ENCODE measurements at regions not wholly inside any gene's neighbourhood (a gene's known extent, or its start where the extent isn't known, plus 50 kb on each side); places are given as distances from the start of the nearest gene placed in this dataset.
"Not testable (repeated sequence)": the region's sequence is repeated elsewhere in the genome, so short reads cannot be mapped to it uniquely, and the experiment has no call there.

DNA sequence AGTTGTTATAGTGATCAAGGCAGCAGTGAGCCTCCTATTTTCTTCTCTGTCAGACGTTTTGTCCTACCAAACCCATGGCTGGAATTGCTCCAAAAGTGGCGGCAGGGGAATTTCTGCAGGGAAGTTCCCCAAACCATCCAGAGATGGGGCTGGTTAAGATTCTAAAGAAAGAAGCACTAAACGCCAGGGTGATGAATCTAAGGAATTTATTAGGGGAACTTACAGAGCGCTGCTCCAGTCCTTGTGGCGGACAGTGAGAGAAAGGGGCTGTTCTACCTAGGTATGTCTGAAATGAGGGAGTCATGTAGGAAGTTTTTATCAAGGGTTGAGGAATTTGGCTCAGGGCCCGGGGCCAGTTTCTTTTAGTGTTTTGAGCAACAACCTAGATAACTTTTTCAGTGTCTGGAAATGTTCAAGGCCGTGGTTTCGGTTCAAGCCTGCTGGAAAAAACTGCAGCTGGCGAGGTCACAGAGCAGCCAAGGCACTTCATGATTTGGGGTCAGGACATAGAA, 222.4 kb upstream of the B3GALT2 start:
- FAIRE-seq (peak; percentile 11), DNase-seq (ENCODE audit: low spot score) (peak; percentile 75)

DNA sequence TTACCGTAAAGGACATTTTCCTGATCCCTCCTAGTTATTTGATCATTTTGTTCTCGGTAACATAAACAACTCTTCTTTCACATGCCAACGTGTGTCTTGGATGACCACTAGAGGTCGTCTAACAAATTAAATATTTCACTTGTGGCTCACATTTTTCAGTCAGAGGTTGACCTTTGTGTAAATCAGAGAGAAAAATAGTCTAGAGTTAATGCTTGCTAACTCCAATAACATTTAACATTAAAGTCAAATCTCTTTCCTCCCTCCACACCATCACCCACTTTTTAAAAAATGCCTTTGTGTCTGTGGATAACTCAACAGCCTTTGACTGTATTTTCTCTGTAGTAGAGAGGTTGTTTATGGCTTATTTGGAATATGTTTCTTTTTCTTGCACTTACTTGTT, 220.5 kb upstream of the B3GALT2 start:
- FAIRE-seq = peak; percentile 86
- peak; percentile 41 for DNase-seq (ENCODE audit: low spot score)

GRCh38 chr1:193404236-193404635, 217.8 kb upstream of the B3GALT2 start:
- no peak for FAIRE-seq
- DNase-seq (ENCODE audit: low spot score) = no peak

DNA sequence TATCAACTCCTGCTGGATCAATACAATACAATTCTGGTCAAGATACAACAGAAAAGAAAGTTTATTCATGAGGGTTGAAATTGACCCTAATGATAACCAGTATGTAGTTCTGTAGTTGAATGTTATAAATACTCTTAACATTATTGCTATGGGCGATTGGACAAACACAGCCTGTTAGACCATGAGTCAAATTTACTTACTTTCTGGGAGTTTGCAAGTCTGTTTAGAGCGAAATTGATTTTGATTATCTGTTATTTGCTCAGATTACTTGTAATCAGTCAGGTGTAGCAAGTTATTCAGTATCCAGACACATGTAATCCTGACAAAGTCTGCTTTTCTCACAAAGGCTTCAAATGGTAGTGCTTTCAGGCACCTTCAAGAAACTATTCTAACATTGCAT, 216.6 kb upstream of the B3GALT2 start:
- no peak for FAIRE-seq
- no peak for DNase-seq (ENCODE audit: low spot score)

DNA sequence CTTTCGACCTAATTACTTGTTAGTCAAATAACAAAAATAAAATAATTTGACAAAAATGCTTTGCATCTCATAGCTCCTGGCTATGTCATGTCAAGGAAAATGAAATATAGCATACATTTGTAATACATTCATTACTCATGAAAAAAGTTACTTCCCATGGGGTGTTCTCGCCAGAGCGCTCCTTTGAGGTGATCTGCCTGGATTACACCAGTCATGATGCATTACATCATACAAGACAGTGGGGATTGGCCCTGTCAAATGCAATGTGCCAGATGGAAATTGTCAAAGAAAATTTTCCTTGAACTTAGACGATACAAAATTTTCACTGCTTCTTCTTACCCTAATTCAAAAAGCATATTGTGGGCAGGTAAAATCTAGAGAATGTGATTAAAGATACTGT, 215.6 kb upstream of the B3GALT2 start:
- DNase-seq (ENCODE audit: low spot score) (no peak), FAIRE-seq (no peak)

DNA sequence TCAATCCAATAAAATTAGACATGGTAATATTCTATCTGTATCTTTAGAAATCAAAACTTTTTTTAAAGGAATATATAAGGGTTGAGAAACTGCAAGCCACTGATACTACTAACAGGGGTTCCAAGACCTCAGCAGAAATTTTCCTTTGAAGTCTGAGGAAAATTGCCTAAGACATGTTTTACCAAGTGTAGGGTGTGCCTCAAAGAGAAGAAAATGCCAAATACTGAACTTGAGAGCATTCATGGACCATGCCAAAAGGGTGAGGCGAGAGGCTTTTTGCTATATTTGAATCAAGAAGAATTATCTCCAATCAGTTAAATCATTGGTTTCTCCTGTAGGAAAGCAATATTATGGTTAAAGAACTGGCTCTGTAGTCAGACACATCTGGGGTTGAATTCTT, 207.9 kb upstream of the B3GALT2 start:
- no peak for DNase-seq (ENCODE audit: low spot score)
- no peak for FAIRE-seq

DNA sequence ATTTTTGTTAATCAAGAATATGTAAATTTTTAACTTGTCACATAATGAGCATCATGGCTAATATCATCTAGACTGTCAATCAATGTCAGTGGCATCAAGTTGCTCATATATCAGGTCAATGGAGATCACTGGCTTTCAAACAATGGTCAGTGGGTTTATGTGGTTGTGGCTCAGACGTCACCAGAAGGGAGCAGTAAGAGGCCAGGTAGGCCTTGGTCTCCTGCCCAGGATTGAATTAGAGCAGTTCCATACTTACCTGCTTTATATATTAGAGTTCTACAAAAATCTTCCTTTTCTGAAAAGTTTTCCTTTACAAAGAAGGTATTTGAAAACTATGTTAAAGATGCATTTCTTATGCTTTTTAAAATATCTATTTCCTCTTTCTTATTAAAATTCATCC, 206.3 kb upstream of the B3GALT2 start:
- DNase-seq (ENCODE audit: low spot score) (no peak), FAIRE-seq (no peak)

GRCh38 chr1:193388683-193389082, 202.3 kb upstream of the B3GALT2 start:
- DNase-seq (ENCODE audit: low spot score) = no peak
- FAIRE-seq = no peak

DNA sequence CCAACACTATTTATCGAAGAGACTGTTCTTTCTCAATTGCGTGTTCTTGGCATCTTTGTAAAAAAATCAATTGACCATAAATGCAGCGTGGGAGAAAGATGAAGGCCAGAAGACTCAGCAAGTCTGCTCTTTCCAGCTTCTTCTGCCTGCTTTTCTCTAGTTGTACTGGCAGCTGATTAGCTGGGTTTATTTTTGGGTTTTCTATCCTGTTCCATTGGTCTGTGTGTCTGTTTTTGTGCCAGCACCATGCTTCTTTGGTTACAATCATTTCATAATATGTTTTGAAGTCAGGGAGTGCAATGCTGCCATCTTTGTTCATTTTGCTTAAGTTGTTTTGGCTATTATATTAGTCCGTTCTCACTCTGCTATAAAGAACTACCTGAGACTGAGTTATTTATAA, 201.8 kb upstream of the B3GALT2 start:
- FAIRE-seq = no peak
- DNase-seq (ENCODE audit: low spot score) = no peak

- no peak for FAIRE-seq
Measured at GRCh38 chr1:193387406-193387805, 201.0 kb upstream of the B3GALT2 start.

GRCh38 chr1:193378451-193378850, 192.0 kb upstream of the B3GALT2 start:
- not testable (repeated sequence) for FAIRE-seq; DNase-seq (ENCODE audit: low spot score)

More at GRCh38 chr1:193387406-193387805, 201.0 kb upstream of the B3GALT2 start:
- DNase-seq (ENCODE audit: low spot score) = no peak

DNA sequence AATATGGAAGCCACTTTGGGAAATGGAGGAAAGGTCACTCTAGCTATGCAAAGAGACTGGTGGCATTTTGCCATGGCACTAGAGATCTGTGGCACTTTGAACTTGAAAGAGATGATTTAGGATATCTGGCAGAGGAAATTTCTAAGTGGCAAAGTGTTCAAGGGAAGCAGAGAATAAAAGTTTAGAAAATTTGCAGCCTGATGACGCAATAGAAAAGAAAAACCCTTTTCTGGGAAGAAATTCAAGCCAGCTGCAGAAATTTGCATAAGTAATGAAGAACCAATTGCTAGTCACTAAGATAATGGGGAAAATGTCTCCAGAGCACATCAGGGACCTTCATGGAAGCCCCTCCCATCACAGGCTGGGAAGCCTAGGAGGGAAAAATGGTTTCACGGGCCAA, 191.1 kb upstream of the B3GALT2 start:
- no peak for DNase-seq (ENCODE audit: low spot score)
- no peak for FAIRE-seq

DNA sequence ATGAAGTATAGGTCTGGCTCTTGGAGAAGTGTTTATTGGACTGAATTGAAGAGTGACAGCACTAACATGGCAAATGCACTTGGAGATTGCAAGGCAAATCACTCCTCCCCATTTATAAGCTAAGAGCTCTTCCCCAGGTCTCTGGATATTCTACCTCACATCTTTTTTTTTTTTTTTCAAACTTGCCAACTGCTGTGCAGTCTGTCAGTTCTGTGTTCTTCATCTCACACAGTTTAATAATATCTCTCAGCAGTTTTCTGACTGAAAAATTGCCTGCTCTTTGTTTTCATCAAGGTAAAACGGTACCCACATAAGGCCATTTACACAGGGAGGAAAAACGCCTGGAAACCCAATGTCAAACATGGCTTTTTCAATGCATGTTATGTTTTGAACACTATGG, 186.1 kb upstream of the B3GALT2 start:
- DNase-seq (ENCODE audit: low spot score) = no peak
- FAIRE-seq = no peak

DNA sequence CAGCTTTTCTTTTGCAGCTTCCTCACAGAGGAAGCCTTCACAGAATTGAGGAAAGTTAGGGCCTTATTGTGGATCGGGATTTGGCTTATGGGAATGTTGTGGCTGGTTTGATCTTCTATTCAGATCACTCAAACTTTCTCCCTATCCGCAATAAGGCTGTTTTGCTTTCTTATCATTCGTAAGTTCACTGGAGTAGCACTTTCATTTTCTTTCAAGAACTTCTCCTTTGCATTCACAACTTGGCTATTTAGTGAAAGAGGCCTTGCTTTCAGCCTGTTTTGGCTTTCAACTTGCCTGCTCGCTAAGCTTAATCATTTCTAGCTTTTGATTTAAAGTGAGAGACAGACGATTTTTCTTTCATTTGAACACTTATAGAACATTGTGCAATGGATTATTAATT, 181.9 kb upstream of the B3GALT2 start:
- DNase-seq (ENCODE audit: low spot score) (no peak), FAIRE-seq (no peak)

DNA sequence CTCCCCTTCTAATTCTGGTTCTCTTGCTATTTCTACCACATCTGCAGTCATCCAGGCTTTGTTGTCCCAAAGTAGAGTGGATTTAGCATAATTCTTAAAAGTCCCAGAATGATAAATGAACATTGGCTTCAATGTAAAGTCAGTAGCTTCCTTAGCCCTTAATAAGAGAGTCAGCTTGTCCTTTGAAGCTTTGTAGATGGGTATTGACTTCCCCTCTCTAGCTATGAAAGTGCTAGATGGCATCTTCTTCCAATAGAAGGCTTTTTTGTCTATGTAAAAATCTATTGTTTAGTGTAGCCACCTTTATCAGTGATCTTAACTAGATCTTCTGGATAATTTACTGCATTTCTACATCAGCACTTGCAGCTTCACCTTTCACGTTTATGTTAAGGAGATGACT, 181.4 kb upstream of the B3GALT2 start:
- FAIRE-seq (no peak), DNase-seq (ENCODE audit: low spot score) (no peak)

GRCh38 chr1:193366764-193367507, 180.5 kb upstream of the B3GALT2 start:
- no peak for FAIRE-seq
- DNase-seq (ENCODE audit: low spot score) = no peak

DNA sequence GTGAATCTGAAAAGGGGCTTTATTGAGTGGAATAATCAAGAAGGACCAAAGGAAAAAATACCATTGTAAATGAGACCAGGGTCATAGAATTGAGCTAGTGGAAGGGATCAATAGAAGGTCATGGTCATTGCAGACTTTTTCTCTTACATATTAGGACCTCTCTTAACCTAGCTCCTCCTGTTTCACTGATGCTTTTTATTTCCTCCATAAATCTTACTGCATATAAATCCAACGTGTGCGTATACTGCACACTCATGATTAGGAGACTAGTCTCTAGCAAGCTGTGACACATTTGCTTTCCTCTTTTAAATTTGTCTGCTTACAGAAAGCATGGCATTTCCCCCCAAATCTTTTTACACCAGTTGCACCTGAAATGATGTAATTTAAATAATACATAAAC, 179.6 kb upstream of the B3GALT2 start:
- FAIRE-seq (no peak), DNase-seq (ENCODE audit: low spot score) (no peak)

DNA sequence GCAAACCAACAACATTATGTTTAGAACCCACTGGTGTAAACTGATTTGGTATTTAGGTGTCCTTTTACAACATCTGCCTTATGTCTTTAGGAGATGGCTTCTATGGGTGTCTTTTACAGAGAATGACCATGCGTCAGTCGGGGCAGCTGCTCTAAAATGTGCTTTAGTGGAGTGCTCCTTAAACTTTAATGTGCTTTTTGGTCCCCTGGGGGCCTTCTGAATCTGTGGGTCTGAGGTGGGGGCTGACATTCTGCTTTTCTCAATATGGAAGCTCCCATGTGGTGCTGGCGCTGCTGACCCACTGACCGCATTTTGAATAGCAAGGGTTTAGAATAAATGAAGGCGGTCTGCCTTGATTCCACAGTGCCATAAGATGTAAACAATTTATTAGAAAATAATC, 173.2 kb upstream of the B3GALT2 start:
- no peak for DNase-seq (ENCODE audit: low spot score)
- no peak for FAIRE-seq

- FAIRE-seq (no peak), DNase-seq (ENCODE audit: low spot score) (no peak)
Measured at GRCh38 chr1:193358419-193358818, 172.0 kb upstream of the B3GALT2 start.

DNA sequence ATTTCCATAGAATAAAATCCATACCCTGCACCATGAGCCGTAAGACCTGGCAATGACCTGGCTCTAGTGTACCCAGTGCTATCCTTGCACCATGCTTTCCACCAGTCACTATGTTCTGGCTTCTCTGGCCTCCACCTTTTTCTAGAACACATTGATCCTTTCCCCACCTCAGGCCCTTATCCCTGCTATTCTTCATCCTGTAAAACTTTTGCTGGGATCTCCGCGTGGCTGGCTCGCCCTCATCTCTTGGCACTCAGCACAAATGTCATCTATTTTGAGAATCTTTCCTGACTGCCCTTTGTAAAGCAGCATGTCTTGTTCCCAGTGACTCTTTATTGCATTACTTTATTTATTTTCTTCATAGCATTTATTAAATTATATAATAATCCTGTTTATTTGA, 169.8 kb upstream of the B3GALT2 start:
- no peak for FAIRE-seq
- no peak for DNase-seq (ENCODE audit: low spot score)

DNA sequence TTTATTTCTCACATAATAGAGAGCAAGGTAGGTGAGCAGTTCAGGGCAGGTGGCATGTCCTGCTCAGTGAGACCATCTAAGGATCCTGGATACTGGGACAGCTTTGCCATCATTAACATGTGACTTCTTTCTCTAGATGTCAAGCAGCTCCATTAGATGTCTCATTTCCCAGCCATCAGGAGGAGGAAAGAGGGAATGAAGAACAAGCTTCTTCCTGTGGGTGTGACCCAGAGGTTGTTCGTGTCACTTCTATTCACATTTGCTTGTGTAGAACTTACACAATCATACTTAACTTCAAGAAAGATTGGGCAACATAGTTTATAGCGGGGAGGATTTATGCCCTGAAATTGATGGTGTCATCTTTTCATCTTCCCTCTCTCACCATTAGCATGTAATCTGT, 169.2 kb upstream of the B3GALT2 start:
- no peak for DNase-seq (ENCODE audit: low spot score)
- no peak for FAIRE-seq

GRCh38 chr1:193355178-193355577, 168.8 kb upstream of the B3GALT2 start:
- FAIRE-seq (peak; percentile 88), DNase-seq (ENCODE audit: low spot score) (peak; percentile 73)

DNA sequence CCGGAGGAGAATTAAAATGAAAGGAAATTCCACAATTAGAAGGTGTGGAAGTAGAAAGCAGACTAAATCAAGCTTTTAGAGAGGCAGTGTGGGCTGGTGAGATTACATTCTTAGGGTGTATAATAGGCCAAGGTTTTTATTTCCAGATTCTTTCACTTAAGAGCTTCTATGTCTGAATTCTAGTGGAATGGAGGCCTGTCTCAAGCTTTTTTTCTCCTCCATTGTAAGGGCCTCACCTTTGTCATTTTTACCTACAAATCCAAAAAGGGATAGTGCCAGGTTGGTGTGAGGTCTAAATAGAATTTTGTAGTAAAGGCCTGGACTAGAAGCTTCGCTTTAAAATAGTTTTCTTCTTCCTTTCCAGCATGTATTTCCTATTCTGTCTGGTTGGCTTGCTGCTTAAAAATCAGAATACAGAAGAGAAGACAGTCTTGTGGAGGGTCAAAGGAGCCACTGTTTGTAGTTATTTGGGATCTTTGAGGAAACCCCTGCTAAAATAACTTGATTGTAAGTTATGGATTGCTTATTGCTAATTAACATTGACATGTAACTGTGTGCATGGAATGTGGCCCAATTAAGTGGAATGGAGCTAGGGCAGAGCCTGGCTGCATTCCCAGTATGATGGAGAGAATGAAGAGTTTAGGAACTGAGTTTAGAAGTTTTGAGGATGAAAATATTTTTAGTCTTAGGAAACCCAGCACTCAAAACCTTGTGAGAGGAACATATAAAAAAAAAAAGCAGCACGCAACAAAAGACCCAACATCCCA, 162.5 kb upstream of the B3GALT2 start:
- DNase-seq (ENCODE audit: low spot score) = no peak
- FAIRE-seq = no peak

Measured in RCC 7860 (cell line).